ENCODE measurements at regions not wholly inside any gene's neighbourhood (a gene's known extent, or its start where the extent isn't known, plus 50 kb on each side); places are given as distances from the start of the nearest gene placed in this dataset.

DNA sequence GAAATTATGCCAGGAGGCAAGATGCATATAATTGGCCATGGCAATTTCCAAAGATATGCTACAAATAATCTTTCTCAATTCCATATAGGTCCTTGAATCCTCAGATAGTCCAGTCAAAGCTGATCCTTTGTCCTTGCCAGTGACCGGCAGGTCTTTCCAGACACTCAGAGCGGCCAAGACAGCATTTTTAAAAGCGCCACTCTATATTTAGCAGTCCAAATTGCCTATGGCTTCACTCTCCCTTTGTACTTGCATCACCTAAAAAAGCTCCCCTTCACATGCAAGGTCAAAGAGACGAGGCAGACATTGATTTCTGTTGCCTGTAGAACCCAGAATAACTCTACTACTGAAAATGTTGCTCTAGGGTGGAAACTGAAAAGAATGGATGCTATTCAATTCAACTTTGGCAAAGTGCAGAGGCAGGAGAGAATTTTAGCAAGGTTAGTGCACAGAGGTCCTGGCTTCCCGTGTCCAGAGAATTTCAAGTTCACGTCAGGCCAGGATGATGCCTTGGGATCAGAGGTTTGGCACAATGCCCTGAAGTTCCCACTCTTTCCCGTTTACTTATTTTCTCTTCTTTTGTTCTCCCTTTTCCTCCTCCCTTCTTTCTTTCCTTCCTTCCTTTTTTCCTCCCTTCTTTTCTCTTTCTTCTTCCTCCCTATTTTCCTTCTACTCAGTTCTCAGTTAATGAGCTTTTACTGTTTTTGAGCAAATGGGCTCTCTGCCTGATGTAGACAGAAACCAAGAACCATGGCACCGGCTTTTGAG lies 108.5 kb downstream of the KCNK1 start:
- DNase-seq (ENCODE audit: low spot score) (no peak), ATAC-seq (no peak)
- Histone ChIP-seq H3K4me1 (ENCODE audit: insufficient read depth) (peaks cover 13% of the 10 kb centered on the region), H3K9me2 (ENCODE audit: insufficient read depth) (no peaks in the 10 kb centered on the region), H4K20me1 (replicated peaks; ENCODE audit: insufficient read depth) (no peaks in the 10 kb centered on the region), H2AFZ (peak overlapping the region; percentile 83), H3K27me3 (ENCODE audit: insufficient read depth) (no peaks in the 10 kb centered on the region), H3K27ac (ENCODE audit: low read depth) (no peak overlapping the region), H3K36me3 (ENCODE audit: insufficient read depth) (no peaks in the 10 kb centered on the region), H3F3A (replicated peaks; ENCODE audit: low read depth) (no peaks in the 10 kb centered on the region), H3K4me2 (no peak overlapping the region), H3K4me3 (no peak overlapping the region), H3K79me2 (replicated peaks; ENCODE audit: insufficient read depth) (no peaks in the 10 kb centered on the region)
- Mint-ChIP-seq H3K4me1 (peaks cover 25% of the 10 kb centered on the region), H3K4me3 (no peak overlapping the region), H3K27me3 (ENCODE audit: insufficient read depth, low read depth, poor library complexity) (peaks cover 6% of the 10 kb centered on the region), H3K9me3 (peaks cover 6% of the 10 kb centered on the region; the same call in 2 of the 3 replicates), H3K27ac (no peak overlapping the region), H3K36me3 (ENCODE audit: low read depth) (no peaks in the 10 kb centered on the region)
- TF ChIP-seq, protein P1, sequence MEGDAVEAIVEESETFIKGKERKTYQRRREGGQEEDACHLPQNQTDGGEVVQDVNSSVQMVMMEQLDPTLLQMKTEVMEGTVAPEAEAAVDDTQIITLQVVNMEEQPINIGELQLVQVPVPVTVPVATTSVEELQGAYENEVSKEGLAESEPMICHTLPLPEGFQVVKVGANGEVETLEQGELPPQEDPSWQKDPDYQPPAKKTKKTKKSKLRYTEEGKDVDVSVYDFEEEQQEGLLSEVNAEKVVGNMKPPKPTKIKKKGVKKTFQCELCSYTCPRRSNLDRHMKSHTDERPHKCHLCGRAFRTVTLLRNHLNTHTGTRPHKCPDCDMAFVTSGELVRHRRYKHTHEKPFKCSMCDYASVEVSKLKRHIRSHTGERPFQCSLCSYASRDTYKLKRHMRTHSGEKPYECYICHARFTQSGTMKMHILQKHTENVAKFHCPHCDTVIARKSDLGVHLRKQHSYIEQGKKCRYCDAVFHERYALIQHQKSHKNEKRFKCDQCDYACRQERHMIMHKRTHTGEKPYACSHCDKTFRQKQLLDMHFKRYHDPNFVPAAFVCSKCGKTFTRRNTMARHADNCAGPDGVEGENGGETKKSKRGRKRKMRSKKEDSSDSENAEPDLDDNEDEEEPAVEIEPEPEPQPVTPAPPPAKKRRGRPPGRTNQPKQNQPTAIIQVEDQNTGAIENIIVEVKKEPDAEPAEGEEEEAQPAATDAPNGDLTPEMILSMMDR (conservative IDR thresholded peaks at IDR 0.05; ENCODE audit: low read depth in 2 of 2), result no peak
- TF ChIP-seq POLR2AphosphoS5 (IDR thresholded peaks at IDR 0.05; ENCODE audit: low read depth), result no peak
- no peak for TF ChIP-seq ZNF331 (CRISPR knock-in tag; IDR thresholded peaks at IDR 0.05; ENCODE audit: low read depth)
- TF ChIP-seq, protein P2, sequence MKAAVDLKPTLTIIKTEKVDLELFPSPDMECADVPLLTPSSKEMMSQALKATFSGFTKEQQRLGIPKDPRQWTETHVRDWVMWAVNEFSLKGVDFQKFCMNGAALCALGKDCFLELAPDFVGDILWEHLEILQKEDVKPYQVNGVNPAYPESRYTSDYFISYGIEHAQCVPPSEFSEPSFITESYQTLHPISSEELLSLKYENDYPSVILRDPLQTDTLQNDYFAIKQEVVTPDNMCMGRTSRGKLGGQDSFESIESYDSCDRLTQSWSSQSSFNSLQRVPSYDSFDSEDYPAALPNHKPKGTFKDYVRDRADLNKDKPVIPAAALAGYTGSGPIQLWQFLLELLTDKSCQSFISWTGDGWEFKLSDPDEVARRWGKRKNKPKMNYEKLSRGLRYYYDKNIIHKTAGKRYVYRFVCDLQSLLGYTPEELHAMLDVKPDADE (IDR thresholded peaks at IDR 0.05), result no peak
- TF ChIP-seq NANOG (IDR thresholded peaks at IDR 0.05; ENCODE audit: borderline replicate concordance), result no peak
- TF ChIP-seq, protein P3, sequence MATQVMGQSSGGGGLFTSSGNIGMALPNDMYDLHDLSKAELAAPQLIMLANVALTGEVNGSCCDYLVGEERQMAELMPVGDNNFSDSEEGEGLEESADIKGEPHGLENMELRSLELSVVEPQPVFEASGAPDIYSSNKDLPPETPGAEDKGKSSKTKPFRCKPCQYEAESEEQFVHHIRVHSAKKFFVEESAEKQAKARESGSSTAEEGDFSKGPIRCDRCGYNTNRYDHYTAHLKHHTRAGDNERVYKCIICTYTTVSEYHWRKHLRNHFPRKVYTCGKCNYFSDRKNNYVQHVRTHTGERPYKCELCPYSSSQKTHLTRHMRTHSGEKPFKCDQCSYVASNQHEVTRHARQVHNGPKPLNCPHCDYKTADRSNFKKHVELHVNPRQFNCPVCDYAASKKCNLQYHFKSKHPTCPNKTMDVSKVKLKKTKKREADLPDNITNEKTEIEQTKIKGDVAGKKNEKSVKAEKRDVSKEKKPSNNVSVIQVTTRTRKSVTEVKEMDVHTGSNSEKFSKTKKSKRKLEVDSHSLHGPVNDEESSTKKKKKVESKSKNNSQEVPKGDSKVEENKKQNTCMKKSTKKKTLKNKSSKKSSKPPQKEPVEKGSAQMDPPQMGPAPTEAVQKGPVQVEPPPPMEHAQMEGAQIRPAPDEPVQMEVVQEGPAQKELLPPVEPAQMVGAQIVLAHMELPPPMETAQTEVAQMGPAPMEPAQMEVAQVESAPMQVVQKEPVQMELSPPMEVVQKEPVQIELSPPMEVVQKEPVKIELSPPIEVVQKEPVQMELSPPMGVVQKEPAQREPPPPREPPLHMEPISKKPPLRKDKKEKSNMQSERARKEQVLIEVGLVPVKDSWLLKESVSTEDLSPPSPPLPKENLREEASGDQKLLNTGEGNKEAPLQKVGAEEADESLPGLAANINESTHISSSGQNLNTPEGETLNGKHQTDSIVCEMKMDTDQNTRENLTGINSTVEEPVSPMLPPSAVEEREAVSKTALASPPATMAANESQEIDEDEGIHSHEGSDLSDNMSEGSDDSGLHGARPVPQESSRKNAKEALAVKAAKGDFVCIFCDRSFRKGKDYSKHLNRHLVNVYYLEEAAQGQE (IDR thresholded peaks at IDR 0.05; ENCODE audit: unreplicated experiment), result no peak
- TF ChIP-seq ZNF114 (CRISPR knock-in tag; IDR thresholded peaks at IDR 0.05), result no peak
- TF ChIP-seq JUNB (IDR thresholded peaks at IDR 0.05; ENCODE audit: unreplicated experiment), result no peak
- TF ChIP-seq, protein P4, sequence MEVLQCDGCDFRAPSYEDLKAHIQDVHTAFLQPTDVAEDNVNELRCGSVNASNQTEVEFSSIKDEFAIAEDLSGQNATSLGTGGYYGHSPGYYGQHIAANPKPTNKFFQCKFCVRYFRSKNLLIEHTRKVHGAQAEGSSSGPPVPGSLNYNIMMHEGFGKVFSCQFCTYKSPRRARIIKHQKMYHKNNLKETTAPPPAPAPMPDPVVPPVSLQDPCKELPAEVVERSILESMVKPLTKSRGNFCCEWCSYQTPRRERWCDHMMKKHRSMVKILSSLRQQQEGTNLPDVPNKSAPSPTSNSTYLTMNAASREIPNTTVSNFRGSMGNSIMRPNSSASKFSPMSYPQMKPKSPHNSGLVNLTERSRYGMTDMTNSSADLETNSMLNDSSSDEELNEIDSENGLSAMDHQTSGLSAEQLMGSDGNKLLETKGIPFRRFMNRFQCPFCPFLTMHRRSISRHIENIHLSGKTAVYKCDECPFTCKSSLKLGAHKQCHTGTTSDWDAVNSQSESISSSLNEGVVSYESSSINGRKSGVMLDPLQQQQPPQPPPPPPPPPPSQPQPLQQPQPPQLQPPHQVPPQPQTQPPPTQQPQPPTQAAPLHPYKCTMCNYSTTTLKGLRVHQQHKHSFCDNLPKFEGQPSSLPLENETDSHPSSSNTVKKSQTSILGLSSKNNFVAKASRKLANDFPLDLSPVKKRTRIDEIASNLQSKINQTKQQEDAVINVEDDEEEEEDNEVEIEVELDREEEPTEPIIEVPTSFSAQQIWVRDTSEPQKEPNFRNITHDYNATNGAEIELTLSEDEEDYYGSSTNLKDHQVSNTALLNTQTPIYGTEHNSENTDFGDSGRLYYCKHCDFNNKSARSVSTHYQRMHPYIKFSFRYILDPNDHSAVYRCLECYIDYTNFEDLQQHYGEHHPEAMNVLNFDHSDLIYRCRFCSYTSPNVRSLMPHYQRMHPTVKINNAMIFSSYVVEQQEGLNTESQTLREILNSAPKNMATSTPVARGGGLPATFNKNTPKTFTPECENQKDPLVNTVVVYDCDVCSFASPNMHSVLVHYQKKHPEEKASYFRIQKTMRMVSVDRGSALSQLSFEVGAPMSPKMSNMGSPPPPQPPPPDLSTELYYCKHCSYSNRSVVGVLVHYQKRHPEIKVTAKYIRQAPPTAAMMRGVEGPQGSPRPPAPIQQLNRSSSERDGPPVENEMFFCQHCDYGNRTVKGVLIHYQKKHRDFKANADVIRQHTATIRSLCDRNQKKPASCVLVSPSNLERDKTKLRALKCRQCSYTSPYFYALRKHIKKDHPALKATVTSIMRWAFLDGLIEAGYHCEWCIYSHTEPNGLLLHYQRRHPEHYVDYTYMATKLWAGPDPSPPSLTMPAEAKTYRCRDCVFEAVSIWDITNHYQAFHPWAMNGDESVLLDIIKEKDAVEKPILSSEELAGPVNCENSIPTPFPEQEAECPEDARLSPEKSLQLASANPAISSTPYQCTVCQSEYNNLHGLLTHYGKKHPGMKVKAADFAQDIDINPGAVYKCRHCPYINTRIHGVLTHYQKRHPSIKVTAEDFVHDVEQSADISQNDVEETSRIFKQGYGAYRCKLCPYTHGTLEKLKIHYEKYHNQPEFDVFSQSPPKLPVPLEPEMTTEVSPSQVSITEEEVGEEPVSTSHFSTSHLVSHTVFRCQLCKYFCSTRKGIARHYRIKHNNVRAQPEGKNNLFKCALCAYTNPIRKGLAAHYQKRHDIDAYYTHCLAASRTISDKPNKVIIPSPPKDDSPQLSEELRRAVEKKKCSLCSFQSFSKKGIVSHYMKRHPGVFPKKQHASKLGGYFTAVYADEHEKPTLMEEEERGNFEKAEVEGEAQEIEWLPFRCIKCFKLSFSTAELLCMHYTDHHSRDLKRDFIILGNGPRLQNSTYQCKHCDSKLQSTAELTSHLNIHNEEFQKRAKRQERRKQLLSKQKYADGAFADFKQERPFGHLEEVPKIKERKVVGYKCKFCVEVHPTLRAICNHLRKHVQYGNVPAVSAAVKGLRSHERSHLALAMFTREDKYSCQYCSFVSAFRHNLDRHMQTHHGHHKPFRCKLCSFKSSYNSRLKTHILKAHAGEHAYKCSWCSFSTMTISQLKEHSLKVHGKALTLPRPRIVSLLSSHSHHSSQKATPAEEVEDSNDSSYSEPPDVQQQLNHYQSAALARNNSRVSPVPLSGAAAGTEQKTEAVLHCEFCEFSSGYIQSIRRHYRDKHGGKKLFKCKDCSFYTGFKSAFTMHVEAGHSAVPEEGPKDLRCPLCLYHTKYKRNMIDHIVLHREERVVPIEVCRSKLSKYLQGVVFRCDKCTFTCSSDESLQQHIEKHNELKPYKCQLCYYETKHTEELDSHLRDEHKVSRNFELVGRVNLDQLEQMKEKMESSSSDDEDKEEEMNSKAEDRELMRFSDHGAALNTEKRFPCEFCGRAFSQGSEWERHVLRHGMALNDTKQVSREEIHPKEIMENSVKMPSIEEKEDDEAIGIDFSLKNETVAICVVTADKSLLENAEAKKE (CRISPR knock-in tag; IDR thresholded peaks at IDR 0.05), result no peak
- TF ChIP-seq CREB1 (CRISPR knock-in tag; IDR thresholded peaks at IDR 0.05; ENCODE audit: low read depth), result no peak
- no peak for TF ChIP-seq EZH2 (IDR thresholded peaks at IDR 0.05; ENCODE audit: low read depth, unreplicated experiment)
- TF ChIP-seq EZH2phosphoT487 (IDR thresholded peaks at IDR 0.05; ENCODE audit: unreplicated experiment), result no peak
- no peak for TF ChIP-seq STAT1 (IDR thresholded peaks at IDR 0.05; ENCODE audit: unreplicated experiment)

All from GM23338 (cell line).